Chondrocyte (in vitro differentiated cells): ENCODE measurements at regions not wholly inside any gene's neighbourhood (a gene's known extent, or its start where the extent isn't known, plus 50 kb on each side); places are given as distances from the start of the nearest gene placed in this dataset.

ENCODE experiments used
- DNase-seq: peaks from one replicate; pipeline ENCODE4 v3.0.0; 2021; ENCODE audit warnings: mixed read lengths, low spot score
- H3K27ac Mint-ChIP-seq: one replicate; pipeline ENCODE4 v1.8.0; 2021; ENCODE audit warnings: mild to moderate bottlenecking, moderate library complexity, mixed read lengths; ENCODE audit not compliant: unreplicated experiment
- H3K27me3 Mint-ChIP-seq: 2 replicates; pipeline ENCODE4 v1.8.0; 2021; ENCODE audit warnings: low read depth, mixed read lengths
- H3K36me3 Mint-ChIP-seq: 2 replicates; pipeline ENCODE4 v1.8.0; 2021; ENCODE audit warnings: low read depth, mixed read lengths
- H3K4me1 Mint-ChIP-seq: 2 replicates; pipeline ENCODE4 v1.8.0; 2021; ENCODE audit warnings: low read depth, mild to moderate bottlenecking, mixed read lengths
- H3K4me3 Mint-ChIP-seq: one replicate; pipeline ENCODE4 v1.8.0; 2021; ENCODE audit warnings: mild to moderate bottlenecking, moderate library complexity, mixed read lengths; ENCODE audit not compliant: unreplicated experiment
- H3K9me3 Mint-ChIP-seq: 2 replicates; pipeline ENCODE4 v1.8.0; 2021; ENCODE audit warnings: low read depth, mixed read lengths
- TF ChIP-seq, protein P1 (sequence below): fragments of 200-600 bp; sonication (generic); IDR thresholded peaks from 2 replicates; pipeline ENCODE4 v1.5.0; 2021; ENCODE audit warnings: antibody characterized with exemption, mild to moderate bottlenecking, moderate library complexity

- TF ChIP-seq, protein P1, sequence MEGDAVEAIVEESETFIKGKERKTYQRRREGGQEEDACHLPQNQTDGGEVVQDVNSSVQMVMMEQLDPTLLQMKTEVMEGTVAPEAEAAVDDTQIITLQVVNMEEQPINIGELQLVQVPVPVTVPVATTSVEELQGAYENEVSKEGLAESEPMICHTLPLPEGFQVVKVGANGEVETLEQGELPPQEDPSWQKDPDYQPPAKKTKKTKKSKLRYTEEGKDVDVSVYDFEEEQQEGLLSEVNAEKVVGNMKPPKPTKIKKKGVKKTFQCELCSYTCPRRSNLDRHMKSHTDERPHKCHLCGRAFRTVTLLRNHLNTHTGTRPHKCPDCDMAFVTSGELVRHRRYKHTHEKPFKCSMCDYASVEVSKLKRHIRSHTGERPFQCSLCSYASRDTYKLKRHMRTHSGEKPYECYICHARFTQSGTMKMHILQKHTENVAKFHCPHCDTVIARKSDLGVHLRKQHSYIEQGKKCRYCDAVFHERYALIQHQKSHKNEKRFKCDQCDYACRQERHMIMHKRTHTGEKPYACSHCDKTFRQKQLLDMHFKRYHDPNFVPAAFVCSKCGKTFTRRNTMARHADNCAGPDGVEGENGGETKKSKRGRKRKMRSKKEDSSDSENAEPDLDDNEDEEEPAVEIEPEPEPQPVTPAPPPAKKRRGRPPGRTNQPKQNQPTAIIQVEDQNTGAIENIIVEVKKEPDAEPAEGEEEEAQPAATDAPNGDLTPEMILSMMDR = no peak
- no peak for DNase-seq
- Mint-ChIP-seq H3K4me3 (no peak overlapping the region), H3K27ac (no peak overlapping the region), H3K4me1 (no peaks in the 10 kb centered on the region), H3K9me3 (peaks cover 13% of the 10 kb centered on the region), H3K36me3 (peaks cover 1% of the 10 kb centered on the region), H3K27me3 (peaks cover 2% of the 10 kb centered on the region)
Observed at GRCh38 chr3:109597444-109597843, 260.1 kb upstream of the DPPA4 start.

- Mint-ChIP-seq H3K4me1 (no peaks in the 10 kb centered on the region), H3K4me3 (no peak overlapping the region), H3K36me3 (peaks cover 2% of the 10 kb centered on the region), H3K27ac (no peak overlapping the region), H3K27me3 (peaks cover 14% of the 10 kb centered on the region), H3K9me3 (peaks cover 9% of the 10 kb centered on the region)
- TF ChIP-seq, protein P1 = no peak
- DNase-seq = no peak
Observed at GRCh38 chr3:109607897-109608296, 270.6 kb upstream of the DPPA4 start.

- no peaks in the 10 kb centered on the region for H3K4me1 Mint-ChIP-seq
- peaks cover 3% of the 10 kb centered on the region for H3K9me3 Mint-ChIP-seq
- H3K27me3 Mint-ChIP-seq = peaks cover 14% of the 10 kb centered on the region
- no peak overlapping the region for H3K27ac Mint-ChIP-seq
- H3K4me3 Mint-ChIP-seq = no peak overlapping the region
- DNase-seq = no peak
- TF ChIP-seq, protein P1 = no peak
- peaks cover 2% of the 10 kb centered on the region for H3K36me3 Mint-ChIP-seq
Observed at GRCh38 chr3:109608574-109608973, 271.2 kb upstream of the DPPA4 start.

- DNase-seq = no peak
- TF ChIP-seq, protein P1 = no peak
- H3K36me3 Mint-ChIP-seq = no peaks in the 10 kb centered on the region
- H3K27ac Mint-ChIP-seq = no peak overlapping the region
- no peak overlapping the region for H3K4me3 Mint-ChIP-seq
- H3K4me1 Mint-ChIP-seq = no peaks in the 10 kb centered on the region
- H3K9me3 Mint-ChIP-seq = peaks cover 5% of the 10 kb centered on the region
- peaks cover 3% of the 10 kb centered on the region for H3K27me3 Mint-ChIP-seq
Observed at GRCh38 chr3:109618766-109619378, 281.5 kb upstream of the DPPA4 start.

GRCh38 chr3:109631897-109632296 is 294.6 kb upstream of the DPPA4 start:
- Mint-ChIP-seq H3K4me1 (no peaks in the 10 kb centered on the region), H3K36me3 (no peaks in the 10 kb centered on the region), H3K9me3 (peaks cover 4% of the 10 kb centered on the region), H3K27ac (no peak overlapping the region), H3K4me3 (no peak overlapping the region), H3K27me3 (no peaks in the 10 kb centered on the region)
- DNase-seq = no peak
- TF ChIP-seq, protein P1 = no peak
